ENCODE measurements at regions not wholly inside any gene's neighbourhood (a gene's known extent, or its start where the extent isn't known, plus 50 kb on each side); places are given as distances from the start of the nearest gene placed in this dataset.
A peak's percentile ranks its signal among the peaks of the same experiment; 100 is the strongest.

DNA sequence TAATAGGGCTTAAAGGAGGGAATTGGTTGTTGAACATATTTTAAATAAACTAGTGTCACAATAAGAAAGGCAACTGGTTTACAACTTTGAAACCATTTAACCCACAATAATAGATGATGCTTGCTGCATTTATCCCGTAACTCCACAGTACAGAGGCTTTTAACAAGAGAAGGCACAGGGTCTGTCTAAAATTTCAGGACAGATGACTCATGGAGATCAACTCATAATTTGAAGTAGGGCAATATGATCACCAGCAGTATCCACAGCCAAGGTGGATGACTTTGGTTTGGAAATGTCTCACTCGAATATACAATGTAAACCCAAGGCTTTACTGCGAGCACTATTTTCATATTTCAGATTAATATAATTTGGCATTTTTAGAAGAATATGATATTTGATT is 340.2 kb downstream of the LRIG3 start:
- H3K27me3 ChIP-seq (replicated peaks): no peaks in the 10 kb centered on the region
- H3K36me3 ChIP-seq (replicated peaks): no peaks in the 10 kb centered on the region
- in situ Hi-C loops (cut with HindIII; ENCODE audit: low pct_ligation_motif_present, low sequenced_read_pairs): no loop called here
- TF ChIP-seq, protein P1, sequence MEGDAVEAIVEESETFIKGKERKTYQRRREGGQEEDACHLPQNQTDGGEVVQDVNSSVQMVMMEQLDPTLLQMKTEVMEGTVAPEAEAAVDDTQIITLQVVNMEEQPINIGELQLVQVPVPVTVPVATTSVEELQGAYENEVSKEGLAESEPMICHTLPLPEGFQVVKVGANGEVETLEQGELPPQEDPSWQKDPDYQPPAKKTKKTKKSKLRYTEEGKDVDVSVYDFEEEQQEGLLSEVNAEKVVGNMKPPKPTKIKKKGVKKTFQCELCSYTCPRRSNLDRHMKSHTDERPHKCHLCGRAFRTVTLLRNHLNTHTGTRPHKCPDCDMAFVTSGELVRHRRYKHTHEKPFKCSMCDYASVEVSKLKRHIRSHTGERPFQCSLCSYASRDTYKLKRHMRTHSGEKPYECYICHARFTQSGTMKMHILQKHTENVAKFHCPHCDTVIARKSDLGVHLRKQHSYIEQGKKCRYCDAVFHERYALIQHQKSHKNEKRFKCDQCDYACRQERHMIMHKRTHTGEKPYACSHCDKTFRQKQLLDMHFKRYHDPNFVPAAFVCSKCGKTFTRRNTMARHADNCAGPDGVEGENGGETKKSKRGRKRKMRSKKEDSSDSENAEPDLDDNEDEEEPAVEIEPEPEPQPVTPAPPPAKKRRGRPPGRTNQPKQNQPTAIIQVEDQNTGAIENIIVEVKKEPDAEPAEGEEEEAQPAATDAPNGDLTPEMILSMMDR (IDR thresholded peaks at IDR 0.05; ENCODE audit: low read depth, low read length, missing control alignments): no peak
- no peak overlapping the region for H3K4me3 ChIP-seq (ENCODE audit: low read depth, low read length)
- no peak for DNase-seq
- H3K27ac ChIP-seq: no peak overlapping the region

DNA sequence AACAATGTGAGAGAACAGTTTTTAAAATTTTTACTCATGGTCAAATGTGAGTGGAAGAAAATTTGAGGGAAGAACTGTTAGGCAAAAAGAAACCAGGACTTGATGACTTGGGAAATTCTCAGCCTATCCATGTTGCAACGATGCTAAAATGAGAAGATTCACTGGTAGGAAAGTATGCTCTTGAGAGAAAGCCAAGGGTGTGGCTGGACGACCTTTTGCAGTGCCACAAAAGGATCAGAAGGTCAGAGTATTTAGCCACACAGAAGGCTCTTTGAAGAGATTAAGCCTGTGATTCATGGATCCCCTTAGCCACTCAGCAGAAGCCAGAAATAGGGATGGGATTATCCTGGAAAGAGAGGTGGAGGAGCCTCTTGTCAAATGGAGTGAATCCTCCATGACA is 336.8 kb downstream of the LRIG3 start:
- TF ChIP-seq, protein P1 (IDR thresholded peaks at IDR 0.05; ENCODE audit: low read depth, low read length, missing control alignments): no peak
- no peak overlapping the region for H3K27ac ChIP-seq
- H3K27me3 ChIP-seq (replicated peaks): no peaks in the 10 kb centered on the region
- no peaks in the 10 kb centered on the region for H3K36me3 ChIP-seq (replicated peaks)
- in situ Hi-C loops (cut with HindIII; ENCODE audit: low pct_ligation_motif_present, low sequenced_read_pairs): no loop called here
- DNase-seq: no peak
- H3K4me3 ChIP-seq (ENCODE audit: low read depth, low read length): no peak overlapping the region

DNA sequence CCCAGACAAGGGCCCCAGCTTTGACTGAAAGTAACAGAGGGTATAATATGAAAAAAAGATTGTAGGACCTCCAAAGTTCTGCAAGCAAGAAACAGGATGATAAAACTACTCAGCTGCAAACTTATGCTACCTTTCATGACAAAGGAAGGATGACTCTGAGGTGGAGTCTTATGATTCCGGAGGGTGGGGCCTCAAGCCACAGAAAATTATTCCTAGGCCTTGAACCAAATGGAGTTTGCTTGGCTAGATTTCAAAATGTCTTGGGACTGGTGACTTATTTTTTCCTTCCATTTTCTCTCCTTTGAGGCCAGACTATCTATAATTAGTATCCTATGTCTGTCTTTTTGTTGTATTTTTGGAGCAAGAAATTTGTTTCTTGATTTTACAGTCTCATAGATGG is 336.4 kb downstream of the LRIG3 start:
- TF ChIP-seq, protein P1 (IDR thresholded peaks at IDR 0.05; ENCODE audit: low read depth, low read length, missing control alignments): no peak
- Histone ChIP-seq H3K27me3 (replicated peaks) (no peaks in the 10 kb centered on the region), H3K36me3 (replicated peaks) (no peaks in the 10 kb centered on the region), H3K4me3 (ENCODE audit: low read depth, low read length) (no peak overlapping the region), H3K27ac (no peak overlapping the region)
- in situ Hi-C loops (cut with HindIII; ENCODE audit: low pct_ligation_motif_present, low sequenced_read_pairs): no loop called here
- no peak for DNase-seq

DNA sequence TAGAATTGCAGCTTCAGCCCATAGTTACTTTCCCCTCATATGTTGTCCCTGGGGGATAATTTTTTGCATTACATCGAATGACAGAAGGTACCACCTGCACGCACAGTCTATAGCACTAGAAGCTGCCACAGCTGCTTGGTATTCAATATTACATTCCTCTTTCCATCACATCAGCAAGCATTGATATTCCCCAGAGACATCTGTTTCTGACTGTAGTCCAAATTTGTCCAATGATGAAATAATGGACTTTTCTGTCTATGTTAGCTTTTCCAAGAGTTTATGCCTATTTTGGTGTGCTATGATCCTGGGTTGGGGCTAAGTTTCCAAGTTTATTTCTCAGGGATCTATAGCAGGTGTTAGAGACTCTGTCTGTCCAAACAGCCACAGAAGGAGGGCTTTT is 335.4 kb downstream of the LRIG3 start:
- TF ChIP-seq, protein P1 (IDR thresholded peaks at IDR 0.05; ENCODE audit: low read depth, low read length, missing control alignments): no peak
- no peak overlapping the region for H3K4me3 ChIP-seq (ENCODE audit: low read depth, low read length)
- no peaks in the 10 kb centered on the region for H3K36me3 ChIP-seq (replicated peaks)
- no peak overlapping the region for H3K27ac ChIP-seq
- DNase-seq: peak; percentile 18
- in situ Hi-C loops (cut with HindIII; ENCODE audit: low pct_ligation_motif_present, low sequenced_read_pairs): no loop called here
- no peaks in the 10 kb centered on the region for H3K27me3 ChIP-seq (replicated peaks)

DNA sequence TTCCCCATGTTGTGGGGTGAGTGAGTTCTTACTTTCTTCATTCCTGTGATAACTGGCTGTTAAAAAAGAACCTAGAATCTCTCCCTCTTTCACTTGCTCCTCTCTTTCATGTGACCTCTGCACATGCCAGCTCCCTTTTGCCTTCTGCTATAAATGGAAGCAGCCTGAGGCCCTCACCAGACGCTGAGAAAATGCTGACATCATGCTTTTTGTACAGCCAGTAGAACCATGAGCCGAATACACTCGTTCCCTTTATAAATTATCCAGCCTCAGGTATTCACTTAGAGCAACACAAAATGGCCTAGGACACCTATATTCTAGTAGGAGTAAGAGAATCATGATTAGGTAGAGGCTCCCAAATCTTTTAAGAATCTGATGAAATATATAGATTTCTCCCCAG is 333.5 kb downstream of the LRIG3 start:
- no peak overlapping the region for H3K4me3 ChIP-seq (ENCODE audit: low read depth, low read length)
- no peak overlapping the region for H3K27ac ChIP-seq
- H3K36me3 ChIP-seq (replicated peaks): no peaks in the 10 kb centered on the region
- in situ Hi-C loops (cut with HindIII; ENCODE audit: low pct_ligation_motif_present, low sequenced_read_pairs): no loop called here
- no peak for DNase-seq
- no peaks in the 10 kb centered on the region for H3K27me3 ChIP-seq (replicated peaks)
- TF ChIP-seq, protein P1 (IDR thresholded peaks at IDR 0.05; ENCODE audit: low read depth, low read length, missing control alignments): no peak

DNA sequence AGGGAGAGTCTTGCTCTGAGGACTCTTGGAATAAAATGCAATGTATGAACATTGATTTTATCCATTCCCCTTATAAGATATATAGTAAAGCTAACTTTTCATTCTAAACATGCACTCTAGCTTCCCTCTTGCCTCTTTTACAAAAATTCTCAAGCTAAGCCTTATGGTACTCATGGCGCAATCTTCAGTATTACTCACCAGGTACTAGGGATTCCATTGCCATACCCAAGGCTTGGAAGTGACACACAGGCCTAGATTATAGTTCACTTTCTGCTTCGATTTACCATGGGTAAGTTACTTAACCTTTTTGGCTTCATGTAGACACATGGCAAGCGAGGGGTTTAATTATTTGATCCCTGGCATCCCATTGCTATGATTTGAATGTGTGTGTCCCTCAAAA is 331.5 kb downstream of the LRIG3 start:
- in situ Hi-C loops (cut with HindIII; ENCODE audit: low pct_ligation_motif_present, low sequenced_read_pairs): no loop called here
- DNase-seq: no peak
- Histone ChIP-seq H3K4me3 (ENCODE audit: low read depth, low read length) (no peak overlapping the region), H3K27me3 (replicated peaks) (no peaks in the 10 kb centered on the region), H3K27ac (no peak overlapping the region), H3K36me3 (replicated peaks) (no peaks in the 10 kb centered on the region)
- TF ChIP-seq, protein P1 (IDR thresholded peaks at IDR 0.05; ENCODE audit: low read depth, low read length, missing control alignments): no peak
